Lower leg skin (tissue), 4 donors: ENCODE measurements at regions not wholly inside any gene's neighbourhood (a gene's known extent, or its start where the extent isn't known, plus 50 kb on each side); places are given as distances from the start of the nearest gene placed in this dataset.

Experiments
- DNase-seq, 2 donors: peaks; one replicate each; pipeline ENCODE4 v3.0.0-alpha.2; 2019; ENCODE audit warnings: low spot score in 2 of 2
- H3K4me3 ChIP-seq: fragments of 200-600 bp; sonication (generic); 2 replicates; pipeline ENCODE4 v1.5.1; 2017; ENCODE audit warnings: mild to moderate bottlenecking, low read depth; ENCODE audit not compliant: poor library complexity, severe bottlenecking
- POLR2A ChIP-seq, 2 donors: fragments of 450-650 bp; IDR thresholded peaks; one replicate each; pipeline ENCODE4 v1.6.1; 2016 to 2017; ENCODE audit warnings: antibody characterized with exemption in 2 of 2, mild to moderate bottlenecking in 1 of 2, moderate library complexity in 1 of 2
- WGBS, 2 donors: methylation state at CpG; one replicate each; pipeline ENCODE4 v1.1.5; 2018; 5-methylcytosine and 5-hydroxymethylcytosine counted together
- intact Hi-C: fragments of 100-400 bp; cut with DNase I; formaldehyde crosslinking; loops from one replicate; pipeline ENCODE4 v1.15.0; 2023; ENCODE audit warnings: low total_unique reads
- TF ChIP-seq, protein P1 (sequence below), 3 donors: fragments of 450-650 bp; IDR thresholded peaks; one replicate each; pipeline ENCODE4 v1.5.1; 2016; ENCODE audit warnings: antibody characterized with exemption in 3 of 3, mild to moderate bottlenecking in 3 of 3, moderate library complexity in 2 of 3

DNA sequence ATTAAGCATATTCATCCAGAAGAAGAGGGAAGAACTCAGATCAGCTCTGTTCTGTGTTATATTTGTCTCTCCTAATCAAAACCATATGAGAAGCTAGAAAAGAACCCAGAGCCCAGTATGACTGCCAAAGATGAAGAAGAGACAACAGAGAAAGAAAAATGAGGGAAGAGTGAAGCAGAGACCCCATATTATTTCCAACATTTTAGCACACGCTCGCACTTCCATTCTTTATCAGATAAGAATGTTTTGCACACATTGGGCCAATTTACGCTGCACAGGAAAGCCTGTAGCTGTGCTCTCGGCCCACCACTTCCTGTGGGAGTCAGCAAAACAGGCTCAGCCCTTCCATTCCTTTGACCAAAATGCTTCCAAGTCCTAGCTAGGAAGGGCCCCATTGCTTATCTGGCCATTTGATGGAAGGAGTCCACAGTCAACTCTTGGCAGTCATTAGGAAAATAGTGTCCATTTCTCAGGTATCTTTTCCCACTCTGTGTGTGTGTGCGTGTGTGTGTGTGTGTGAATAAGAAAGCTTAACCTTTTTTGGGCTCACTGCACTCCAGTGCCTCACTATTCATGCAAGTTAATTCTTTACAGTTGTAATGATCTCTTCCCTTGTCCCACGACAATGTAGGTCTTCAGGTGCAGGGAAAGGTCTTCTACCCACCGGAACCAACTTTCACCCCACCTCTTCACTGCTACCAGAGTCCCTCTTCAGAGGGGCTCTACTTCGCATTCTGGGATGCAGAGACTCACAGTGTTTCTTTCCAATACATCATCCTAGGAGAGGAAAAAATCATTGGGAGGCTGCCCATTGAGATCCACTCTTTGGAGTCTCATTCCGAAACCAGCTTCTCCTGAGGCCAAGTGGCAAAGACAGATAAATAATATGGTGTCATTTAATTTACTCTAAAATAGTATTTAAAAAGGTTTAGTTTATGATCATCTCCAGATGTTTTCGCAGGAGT lies 237.5 kb downstream of the COG6 start:
- DNase-seq = no peak
- 62 to 63% methylated on average over 10 of the region's 10 CpGs for WGBS, 2 donors
- intact Hi-C loops = no loop called here
- no peak overlapping the region for H3K4me3 ChIP-seq
- TF ChIP-seq, protein P1, sequence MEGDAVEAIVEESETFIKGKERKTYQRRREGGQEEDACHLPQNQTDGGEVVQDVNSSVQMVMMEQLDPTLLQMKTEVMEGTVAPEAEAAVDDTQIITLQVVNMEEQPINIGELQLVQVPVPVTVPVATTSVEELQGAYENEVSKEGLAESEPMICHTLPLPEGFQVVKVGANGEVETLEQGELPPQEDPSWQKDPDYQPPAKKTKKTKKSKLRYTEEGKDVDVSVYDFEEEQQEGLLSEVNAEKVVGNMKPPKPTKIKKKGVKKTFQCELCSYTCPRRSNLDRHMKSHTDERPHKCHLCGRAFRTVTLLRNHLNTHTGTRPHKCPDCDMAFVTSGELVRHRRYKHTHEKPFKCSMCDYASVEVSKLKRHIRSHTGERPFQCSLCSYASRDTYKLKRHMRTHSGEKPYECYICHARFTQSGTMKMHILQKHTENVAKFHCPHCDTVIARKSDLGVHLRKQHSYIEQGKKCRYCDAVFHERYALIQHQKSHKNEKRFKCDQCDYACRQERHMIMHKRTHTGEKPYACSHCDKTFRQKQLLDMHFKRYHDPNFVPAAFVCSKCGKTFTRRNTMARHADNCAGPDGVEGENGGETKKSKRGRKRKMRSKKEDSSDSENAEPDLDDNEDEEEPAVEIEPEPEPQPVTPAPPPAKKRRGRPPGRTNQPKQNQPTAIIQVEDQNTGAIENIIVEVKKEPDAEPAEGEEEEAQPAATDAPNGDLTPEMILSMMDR (IDR thresholded peaks at IDR 0.05) = no peak
- no peak for TF ChIP-seq POLR2A (IDR thresholded peaks at IDR 0.05)

DNA sequence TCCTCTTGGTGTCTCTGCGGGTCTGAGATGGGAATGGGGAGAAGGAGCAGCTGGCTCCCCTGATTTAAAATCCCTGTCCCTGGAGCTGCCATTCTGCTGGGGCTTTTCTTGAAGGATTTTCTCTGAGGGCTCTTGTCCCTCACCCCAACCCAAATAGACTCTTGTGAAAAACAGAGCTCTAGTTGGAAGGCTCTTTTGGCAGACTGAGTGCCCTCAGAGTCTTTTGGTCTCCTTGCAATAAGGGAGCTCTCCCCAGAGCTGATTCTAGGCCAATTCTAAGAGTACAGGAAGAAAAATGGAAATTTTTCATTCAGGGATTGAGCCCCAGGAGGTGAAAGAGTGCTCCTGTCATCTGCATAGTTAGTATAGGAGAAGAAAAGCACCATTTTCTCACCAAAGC lies 238.3 kb downstream of the COG6 start:
- no peak overlapping the region for H3K4me3 ChIP-seq
- intact Hi-C loops = no loop called here
- TF ChIP-seq, protein P1 (IDR thresholded peaks at IDR 0.05) = no peak
- TF ChIP-seq POLR2A (IDR thresholded peaks at IDR 0.05) = no peak
- whole genome bisulfite sequencing, 2 donors = 86 to 93% methylated on average over 1 of the region's 1 CpG
- no peak for DNase-seq

DNA sequence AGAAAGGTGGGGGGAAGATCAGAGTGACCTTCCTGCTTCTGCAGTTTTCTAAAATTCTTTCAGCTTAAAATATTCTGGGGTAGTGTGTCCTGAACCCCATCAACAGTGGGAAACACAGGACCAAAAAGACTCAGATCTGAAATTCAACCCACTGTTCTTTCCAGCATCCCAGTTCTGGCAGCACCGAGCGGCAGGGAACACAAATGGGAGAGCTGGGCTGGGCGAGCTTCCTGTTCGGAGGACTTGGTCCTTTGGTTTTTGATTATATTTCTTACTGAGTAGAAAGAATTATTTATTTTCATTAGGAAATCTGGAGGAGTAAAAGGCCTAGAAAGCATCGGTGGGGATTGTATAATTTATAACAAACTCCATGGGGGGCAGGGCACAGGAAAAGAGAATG lies 239.1 kb downstream of the COG6 start:
- intact Hi-C loops = no loop called here
- TF ChIP-seq POLR2A (IDR thresholded peaks at IDR 0.05) = no peak
- TF ChIP-seq, protein P1 (IDR thresholded peaks at IDR 0.05) = no peak
- DNase-seq = no peak
- no peak overlapping the region for H3K4me3 ChIP-seq
- WGBS, 2 donors = 91 to 95% methylated on average over 5 of the region's 5 CpGs

DNA sequence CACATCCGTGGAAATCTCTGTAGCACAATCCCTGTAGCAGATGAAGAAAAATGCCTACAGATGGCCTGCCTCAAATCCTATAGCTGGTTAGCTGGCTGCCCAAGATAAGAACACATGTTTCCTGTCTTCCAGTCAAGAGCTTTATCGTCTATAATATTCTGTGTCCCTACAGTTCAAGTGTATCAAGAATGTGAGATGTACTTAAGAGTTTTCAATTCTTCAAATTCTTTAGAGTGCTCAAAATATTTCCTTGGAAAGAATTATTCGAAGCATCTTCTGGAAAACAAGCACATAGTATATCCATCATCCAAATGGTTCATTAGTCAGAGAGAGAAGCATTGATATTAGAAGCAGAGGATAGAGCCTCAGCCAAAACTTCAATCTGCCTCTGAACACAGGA lies 239.8 kb downstream of the COG6 start:
- 45 to 46% methylated on average over 3 of the region's 3 CpGs for WGBS, 2 donors
- no peak for DNase-seq
- intact Hi-C loops = no loop called here
- no peak for TF ChIP-seq POLR2A (IDR thresholded peaks at IDR 0.05)
- no peak overlapping the region for H3K4me3 ChIP-seq

DNA sequence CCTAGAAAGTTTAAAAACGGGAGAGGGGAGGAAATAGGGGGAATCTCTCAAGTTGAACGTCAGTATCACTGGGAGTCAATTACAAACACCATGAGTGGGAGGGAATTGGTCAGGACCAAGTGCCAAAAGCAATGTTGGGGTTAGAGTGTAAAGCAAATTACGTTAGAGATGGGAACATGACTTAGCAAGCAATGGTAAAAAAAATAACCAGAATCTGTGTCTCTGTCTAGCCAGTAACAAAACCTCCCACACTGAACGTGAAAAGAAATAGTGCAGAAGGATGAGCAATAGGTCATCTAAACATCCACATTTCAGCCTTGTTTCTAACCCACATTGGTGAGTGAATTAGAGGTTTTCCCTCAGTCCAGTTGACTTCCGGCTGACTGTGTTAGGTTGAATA lies 242.2 kb downstream of the COG6 start:
- no peak overlapping the region for H3K4me3 ChIP-seq
- 84 to 85% methylated on average over 5 of the region's 5 CpGs for WGBS, 2 donors
- intact Hi-C loops = no loop called here
- DNase-seq = no peak
- TF ChIP-seq, protein P1 (IDR thresholded peaks at IDR 0.05) = no peak
- no peak for TF ChIP-seq POLR2A (IDR thresholded peaks at IDR 0.05)

DNA sequence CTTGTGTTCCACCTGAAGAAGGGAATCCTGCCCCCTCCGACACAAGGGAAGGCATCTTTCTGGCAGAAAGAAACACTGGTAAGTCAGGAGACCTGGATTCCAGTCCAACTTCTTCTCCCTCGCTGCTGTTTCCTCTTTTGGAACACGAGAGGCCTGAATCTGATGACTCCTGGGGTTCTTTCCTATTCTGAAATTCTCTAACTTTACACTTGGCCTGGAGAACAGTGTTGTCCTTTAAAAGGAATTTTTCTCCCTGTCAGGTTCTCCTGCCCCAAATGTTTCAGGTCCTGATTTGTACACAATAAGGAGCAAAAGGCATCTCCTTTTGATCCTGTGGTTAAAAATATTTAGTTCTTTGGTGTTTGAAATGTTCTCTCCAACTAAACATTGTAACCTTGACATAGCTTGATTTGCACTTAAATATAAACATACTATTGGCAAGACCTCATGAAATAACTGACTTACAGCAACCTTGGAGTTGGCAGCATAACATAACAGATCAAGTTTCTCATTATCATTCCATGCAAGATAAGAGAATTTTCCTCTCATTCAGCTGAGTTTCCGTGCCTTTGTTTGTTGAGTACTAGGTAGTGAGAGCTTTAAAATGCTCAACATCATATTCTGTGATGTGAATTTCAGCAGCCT lies 244.8 kb downstream of the COG6 start:
- TF ChIP-seq, protein P1 (IDR thresholded peaks at IDR 0.05) = no peak
- TF ChIP-seq POLR2A (IDR thresholded peaks at IDR 0.05) = no peak
- WGBS, 2 donors = 70 to 71% methylated on average over 4 of the region's 4 CpGs
- intact Hi-C loops = no loop called here
- no peak overlapping the region for H3K4me3 ChIP-seq
- DNase-seq = no peak
